Adrenal gland (tissue), 5 donors: ENCODE measurements at regions not wholly inside any gene's neighbourhood (a gene's known extent, or its start where the extent isn't known, plus 50 kb on each side); places are given as distances from the start of the nearest gene placed in this dataset.

ENCODE experiments used
- CTCF ChIP-seq, 6 experiments: fragments of 450-650 bp in 4 of 6; fragments of 200-600 bp in 2 of 6; sonication (generic) in 1 of 6; IDR thresholded peaks; 1 replicate in 5 of 6; 2 replicates in 1 of 6; pipeline versions ENCODE4 v1.5.1 to v1.8.0; 2016 to 2021; ENCODE audit warnings: antibody characterized with exemption in 6 of 6, mild to moderate bottlenecking in 2 of 6, moderate library complexity in 1 of 6
- POLR2A ChIP-seq, 2 donors: fragments of 450-650 bp; IDR thresholded peaks; one replicate each; pipeline ENCODE4 v1.6.1; 2017; ENCODE audit warnings: antibody characterized with exemption in 2 of 2, mild to moderate bottlenecking in 2 of 2, moderate library complexity in 1 of 2
- donor health status: DM: no; HTN: no; CAD: no.

GRCh38 chr7:86257894-86258293 is 385.8 kb upstream of the GRM3 start:
- TF ChIP-seq POLR2A (IDR thresholded peaks at IDR 0.05) (no peak), CTCF (IDR thresholded peaks at IDR 0.05) (no peak)
